Left renal cortex interstitium (tissue), 4 donors: ENCODE measurements at regions not wholly inside any gene's neighbourhood (a gene's known extent, or its start where the extent isn't known, plus 50 kb on each side); places are given as distances from the start of the nearest gene placed in this dataset.
"Not testable (repeated sequence)": the region's sequence is repeated elsewhere in the genome, so short reads cannot be mapped to it uniquely, and the experiment has no call there.

ENCODE experiments used
- DNase-seq, 4 donors: peaks; one replicate each; pipeline ENCODE4 v3.0.0-alpha.2; 2013; ENCODE audit warnings: low read depth in 4 of 4, low spot score in 2 of 4, missing footprints in 1 of 4

DNA sequence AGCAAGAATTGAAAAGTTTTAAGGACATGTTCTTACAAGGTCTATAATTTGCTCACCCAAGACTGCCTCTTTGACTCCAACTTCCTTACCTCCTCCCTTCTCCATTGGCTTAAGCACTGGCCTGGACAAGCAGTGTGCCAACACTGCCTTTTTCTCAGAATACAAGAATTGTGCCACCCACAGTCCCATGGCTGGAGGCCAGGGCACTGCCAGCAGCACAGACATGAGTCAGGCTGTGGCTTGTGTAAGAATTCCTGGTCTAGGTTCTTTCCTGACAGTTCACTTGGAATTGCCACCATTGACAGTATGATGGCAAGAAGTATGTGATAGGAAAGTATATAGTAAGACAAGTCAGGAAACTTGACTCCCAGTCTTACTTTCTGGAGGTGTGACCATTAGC, 202.7 kb upstream of the MARCKS start:
- DNase-seq: no peak

DNA sequence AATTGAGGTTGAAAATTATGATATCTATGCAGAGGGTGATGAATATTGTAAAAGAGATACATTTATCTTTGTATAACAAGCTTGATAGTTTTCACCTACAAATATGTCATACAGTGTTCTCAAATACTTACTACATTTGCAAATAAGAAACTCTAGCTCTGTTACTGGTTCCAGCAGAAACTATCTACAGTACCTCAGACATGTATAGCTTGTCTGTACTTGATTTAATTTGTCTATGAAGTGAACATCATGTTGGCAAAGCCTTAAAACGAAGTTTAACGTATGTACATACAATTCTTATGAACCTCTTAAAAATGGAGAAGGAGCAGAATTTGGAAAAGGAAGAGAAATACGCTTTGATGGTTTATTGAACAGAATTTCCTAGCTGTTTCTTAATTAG, 201.4 kb upstream of the MARCKS start:
- no peak for DNase-seq

DNA sequence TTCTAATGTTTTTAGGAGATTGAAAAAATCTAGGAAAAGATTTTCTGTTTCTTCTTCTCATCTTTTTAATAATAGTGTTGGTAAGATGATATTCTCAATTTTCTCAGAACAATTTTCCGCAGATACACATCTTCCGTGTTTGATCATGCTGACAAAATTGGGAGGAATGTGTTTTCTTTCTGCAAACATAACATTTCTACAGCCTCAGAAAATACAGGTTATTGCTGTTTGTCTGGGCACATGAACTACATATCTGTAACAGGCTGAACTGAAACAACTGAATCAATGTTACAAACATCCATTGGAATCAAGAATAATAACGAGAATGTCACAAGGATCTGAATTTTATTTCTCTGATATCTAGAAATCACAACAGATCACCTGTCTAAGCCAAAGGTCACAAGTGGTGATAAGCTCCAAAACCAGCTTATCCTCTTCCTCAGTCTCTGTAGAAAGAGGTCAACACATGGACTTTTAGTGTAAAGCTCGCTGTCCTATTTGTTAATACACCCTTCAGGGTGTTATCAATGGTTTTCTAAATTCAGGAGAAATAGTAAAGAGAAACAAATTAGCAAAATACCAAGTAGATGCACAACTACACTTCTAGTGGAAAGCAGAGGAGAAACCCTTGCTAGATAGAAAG, 197.3 kb upstream of the MARCKS start:
- no peak for DNase-seq

DNA sequence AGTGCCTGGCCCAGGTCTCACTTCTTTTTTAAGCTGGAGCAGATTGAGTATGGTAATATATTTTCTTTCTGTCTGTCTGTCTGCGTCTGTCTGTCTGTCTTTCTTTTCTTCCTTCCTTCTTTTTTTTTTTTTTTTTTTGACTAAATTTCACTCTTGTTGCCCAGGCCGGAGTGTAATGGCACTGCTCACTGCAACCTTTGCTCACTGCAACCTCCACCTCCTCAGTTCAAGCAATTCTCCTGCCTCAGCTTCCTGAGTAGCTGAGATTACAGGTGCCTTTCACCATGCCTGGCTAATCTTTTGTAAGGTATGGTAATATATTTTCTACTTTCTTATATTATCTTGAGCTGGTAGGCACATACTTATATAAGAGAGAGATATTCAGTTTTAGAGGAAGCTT, 196.3 kb upstream of the MARCKS start:
- DNase-seq: no peak

DNA sequence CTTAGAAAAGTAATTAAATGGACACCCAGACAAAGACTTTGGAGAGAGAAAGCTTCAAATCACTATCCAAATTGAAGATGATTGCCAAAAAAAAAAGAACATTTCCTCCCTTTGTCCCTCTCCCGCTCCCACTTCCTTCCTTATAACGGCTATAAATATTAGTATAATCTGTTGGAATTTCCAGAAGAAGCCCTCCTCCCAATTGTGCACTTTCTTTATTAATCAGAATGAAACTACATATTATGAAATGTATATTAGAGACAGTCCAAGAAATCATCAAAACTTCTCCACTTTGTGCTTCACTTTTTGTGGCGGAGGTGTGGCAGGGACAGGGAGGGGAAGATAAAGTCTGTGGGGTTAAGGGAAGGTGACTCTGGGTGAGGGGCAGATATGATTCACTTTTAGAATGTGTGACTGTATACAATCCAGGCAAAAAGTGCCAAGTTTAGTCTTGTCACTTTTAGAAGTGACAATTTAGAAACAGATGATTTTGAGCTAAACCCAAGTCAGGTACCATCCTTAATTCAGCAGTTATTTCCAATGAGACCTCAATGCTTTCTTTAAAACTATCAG, 195.0 kb upstream of the MARCKS start:
- DNase-seq: no peak

DNA sequence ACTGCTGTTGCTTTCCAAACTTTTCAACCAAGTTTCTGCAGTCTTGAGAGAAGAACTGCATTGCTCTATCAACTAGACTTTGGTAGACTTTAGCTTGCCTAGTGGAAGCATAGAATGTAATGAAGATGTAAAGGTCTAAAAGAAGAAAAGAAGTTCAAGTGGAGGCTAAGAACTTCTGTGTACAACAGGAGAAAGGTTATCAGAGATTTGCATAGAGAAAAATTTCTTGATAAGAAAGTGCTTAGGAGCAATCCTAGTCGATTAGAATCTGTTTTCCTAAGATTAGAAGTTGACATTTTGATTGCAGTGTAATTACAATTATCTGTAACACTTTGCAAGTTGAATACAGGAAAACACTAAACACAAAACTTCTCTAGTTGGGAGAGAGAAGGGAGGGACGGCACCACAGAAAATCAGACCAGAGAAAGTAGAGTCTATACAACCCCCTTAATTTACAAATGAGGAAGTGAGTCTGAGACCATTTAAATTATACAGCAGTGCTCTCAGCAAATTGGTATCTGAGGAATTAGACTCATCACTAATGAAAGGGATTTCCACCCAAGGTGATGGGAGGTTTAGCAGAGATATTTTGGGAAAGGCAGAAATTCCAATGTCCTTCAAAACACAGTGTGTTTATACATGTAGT, 194.3 kb upstream of the MARCKS start:
- DNase-seq: no peak

DNA sequence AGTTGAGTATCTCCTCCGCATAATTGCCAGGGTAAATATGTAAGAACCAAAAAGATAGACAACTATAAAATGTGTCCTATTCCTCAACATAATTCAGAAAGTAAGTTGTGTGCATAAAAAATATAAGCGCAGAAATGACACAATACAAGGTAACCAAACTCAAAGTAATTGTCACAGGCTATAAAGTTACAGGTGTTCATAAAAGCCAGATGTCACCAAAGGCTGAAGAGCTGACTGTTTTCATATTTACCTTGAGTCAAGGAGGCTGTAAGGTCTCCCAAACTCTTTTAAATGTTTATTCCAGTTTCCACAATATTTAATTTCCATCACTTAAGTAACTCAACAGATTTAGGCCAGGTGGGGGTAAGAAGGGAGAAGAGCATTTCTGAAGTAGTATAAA, 192.2 kb upstream of the MARCKS start:
- DNase-seq: no peak

DNA sequence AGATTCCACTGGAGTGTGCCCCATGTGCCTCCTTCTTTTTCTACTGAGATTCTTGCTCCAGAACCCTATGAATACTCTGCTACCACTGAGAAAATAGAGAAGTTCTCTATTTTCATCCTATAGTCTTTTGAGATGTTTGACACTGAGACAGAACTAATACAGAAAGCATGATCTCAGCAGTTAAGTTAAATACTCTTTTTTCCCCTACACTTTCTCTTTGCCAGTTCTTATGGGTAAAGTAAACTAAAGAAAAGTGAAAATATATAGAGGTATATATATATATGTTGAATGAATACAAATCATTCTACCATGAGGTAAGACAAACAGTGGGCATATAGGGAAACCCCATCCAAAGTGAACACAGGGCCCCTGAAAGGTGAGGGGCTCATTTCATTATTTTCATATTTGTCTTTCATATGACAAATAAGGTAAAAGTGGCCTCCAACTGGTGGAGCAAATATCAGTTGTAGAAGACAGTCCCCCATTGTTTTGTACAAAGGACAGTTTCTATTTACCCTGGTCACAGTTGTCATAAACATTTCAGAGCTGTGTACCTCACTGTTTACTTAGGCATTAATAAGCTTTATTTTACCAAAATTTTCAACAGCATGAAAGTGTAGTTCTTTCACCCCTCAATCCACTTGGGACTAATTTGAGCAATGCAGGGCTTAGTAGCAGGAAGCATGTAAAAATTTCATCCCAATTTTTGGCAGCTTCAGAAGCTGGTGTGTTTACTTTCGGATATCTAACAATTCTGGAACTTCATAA, 188.3 kb upstream of the MARCKS start:
- no peak for DNase-seq

DNA sequence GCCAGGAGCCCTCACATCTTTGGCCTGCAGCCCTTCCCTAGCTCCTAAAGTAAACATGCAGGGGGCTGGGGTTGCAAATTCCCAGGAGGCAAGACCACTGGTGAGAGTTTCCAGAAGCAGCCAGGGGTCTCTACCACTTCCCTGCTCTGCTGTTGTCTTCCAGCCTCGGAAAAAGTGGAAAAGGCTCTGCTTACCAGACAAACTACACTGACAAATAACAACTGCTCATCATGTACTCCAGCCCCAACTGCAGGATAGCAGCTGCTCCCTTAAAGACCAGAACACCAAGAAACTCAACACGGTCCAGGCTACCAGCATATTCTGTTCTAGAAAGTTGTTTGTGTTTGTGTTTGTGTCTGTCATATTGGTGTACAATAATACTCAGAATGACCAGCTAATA, 187.5 kb upstream of the MARCKS start:
- no peak for DNase-seq

DNA sequence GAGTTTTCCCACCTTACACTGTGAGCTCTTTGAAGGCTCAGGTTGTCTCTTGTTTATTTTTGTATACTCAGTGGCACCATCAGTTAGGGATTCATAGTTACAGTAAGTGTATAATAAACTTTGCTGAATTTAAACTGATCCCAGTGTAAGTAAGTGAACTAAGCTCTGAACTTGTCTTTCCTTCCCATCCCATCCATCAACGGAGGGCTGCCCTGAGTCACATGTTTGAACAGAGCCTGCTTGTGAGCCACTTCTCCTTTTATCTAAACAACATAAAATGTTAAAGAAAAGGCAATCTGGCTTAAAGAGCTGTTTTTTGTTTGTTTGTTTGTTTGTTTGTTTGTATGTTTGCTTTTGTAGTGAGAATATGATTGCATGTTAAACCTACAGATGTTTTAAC, 185.7 kb upstream of the MARCKS start:
- DNase-seq: no peak

DNA sequence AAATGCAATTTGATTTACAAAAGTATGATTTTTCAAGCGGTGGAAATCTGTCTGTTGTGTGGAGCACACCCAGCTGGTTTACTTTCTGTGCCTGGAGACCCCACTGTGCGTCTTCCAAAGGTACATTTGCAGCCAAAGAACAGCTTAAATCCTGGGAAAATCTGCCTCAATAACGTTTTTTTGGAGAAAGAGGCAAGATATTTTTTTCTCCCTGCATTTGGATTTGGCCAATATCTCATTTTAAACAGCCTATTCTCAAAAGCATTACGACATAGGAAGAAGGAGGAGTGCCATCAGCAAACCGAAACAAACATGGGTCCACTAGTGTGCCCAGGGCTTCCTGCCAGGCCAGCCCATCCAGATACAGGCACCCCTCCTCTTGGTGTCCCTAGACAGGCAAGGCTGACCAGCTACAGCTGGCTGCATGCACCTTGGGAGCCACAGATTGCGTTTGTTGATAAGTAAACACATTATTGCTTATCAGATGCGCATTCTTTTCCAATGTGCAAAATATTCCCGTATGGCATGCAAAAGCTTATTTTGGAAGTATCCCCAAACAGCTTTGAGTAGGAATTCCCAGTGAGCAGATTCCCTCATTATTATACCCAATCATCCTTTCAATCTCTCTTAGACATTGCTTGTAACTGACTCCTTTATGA, 184.5 kb upstream of the MARCKS start:
- DNase-seq: no peak

DNA sequence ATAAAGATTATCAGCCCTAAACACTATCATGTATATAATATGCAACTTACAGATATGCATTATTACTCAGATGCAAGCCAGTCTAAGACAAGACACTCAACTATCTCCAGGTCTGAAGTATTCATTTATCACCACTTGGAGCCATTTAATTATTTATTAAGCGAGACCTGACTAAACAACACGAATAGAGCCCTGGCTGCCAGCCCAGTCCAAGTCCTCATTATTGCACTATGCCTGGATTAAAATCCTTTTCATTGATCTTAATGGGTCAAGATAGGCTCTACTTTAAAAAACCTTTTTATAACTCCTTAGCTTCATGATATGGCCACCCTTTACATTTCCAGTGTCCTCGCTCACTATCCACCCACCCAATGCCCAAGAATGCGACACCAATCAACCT, 183.1 kb upstream of the MARCKS start:
- no peak for DNase-seq

DNA sequence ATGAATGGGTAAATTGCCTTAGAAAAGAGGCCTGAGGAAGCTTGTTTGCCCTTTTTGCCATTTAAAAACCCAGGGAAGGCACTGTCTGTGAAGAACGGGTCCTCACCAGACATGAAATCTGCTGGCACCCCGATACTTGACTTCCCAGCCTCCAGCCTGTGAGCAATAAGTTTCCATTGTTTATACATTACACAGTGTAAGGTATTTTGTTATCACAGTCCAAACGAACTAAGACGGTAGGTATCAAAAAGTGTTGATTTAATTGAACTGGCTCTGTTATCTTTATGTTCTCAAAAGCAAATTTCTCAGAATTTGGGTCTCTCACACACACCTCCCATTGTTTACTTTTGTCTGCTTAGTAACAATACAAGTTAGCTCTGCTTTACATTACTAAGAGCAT, 181.1 kb upstream of the MARCKS start:
- no peak for DNase-seq

DNA sequence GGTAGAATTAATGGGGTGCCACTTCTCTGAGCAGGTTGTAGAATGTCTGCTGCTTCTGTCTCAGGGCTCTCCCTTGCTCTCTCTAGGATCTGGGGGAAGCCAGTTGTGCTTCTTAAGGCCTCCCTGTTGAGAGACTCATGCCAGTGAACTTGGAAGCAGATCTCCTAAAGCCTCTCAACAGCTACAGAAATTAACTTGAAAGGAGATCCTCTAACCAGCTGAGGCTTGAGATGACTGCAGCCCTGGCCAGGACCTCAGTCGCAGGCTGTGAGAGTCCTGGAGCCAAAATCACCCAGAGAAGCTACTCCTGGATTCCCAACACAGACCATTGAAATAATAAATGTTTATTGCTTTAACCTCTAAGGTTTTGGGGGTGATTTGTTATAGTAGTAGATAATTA, 180.2 kb upstream of the MARCKS start:
- DNase-seq: no peak

DNA sequence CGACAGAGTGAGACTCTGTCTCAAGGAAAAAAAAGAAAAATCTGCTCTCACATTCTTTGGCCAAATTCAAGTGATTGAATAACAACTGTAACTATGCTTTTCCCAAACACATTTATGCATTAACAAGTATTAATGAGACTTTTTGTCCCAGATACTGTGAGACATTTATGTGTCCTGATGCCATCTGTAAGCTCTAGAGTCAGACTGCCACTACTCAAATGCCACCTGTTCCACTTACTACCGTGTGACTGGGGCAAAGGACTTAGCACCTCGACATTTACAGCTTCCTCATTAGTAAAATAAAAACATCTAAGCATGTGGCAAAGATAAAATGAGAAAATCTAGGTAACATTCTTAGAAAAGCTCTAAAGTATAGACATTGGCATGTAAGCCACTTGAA, 178.1 kb upstream of the MARCKS start:
- no peak for DNase-seq

DNA sequence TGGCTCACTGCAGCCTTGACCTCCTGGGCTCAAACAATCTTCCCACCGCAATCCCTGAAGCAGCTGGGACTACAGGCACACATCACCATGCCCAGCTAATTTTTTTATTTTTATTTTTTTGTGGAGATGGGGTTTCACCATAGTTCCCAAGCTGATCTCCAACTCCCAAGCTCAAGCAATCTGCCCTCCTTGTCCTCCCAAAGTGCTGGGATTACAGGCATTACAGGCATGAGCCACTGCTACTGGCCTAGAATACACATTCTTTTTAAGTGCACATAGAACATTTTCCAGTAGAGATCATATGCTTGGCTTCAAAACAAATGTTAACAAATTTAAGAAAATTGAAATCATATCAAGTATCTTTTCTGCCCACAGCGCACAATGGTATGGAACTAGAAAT, 176.8 kb upstream of the MARCKS start:
- DNase-seq: no peak

DNA sequence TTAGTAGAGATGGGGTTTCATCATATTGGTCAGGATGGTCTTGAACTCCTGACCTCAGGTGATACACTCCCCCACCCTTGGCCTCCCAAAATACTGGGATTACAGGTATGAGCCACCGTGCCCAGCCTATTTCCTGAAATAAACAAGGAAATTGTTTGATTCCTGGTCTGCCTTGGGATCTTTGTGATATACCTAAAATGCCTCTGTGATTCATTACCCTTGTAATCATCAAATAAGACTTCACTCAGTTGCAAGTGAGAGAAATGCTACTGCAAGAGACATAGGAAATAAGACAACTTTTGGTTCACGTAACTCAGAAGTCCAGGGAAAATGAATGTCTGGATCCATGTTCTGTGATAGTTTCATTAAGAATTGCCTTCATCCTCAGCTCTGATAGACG, 173.2 kb upstream of the MARCKS start:
- no peak for DNase-seq

DNA sequence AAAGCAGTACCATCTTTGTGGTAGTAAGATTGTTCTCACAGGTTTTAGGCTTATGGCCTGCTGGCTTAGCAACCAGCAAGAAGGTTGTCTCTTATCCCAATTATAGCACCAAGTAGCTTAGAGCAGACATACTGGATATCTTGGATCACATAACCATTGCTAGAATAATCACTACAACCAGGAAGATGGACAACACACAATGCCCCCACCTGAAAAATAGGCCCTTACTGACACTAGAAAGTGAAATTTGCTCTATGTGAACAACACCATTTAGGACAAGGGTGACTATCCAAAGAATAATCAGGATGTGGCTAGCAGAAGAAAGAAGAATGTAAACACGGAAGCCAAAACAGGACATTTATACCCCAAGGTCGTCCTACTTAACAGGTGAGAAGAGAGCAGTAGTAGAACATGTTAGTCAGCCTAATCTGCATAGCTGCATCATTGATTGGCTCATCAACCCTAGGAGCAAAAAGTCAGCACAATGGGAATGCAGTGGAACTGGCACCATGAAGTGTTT, 172.7 kb upstream of the MARCKS start:
- no peak for DNase-seq

DNA sequence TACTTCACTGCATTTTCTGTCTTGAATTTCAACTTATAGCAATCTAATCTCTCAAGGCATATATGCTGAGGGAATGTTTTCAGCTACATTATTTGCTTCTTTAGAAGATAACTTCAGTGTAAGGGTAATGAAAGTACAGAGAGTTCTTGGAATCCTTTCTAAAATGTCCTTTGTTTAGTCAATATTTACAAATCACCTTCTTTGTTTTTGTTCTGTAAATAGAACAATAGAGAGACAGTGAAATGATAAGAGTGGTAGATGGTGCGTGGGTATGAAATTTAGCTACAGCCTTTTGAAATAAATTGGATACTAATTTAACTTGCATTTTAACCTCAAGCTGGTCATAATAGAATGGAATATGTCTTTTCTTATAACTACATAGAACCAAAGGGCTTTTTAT, 171.1 kb upstream of the MARCKS start:
- no peak for DNase-seq

DNA sequence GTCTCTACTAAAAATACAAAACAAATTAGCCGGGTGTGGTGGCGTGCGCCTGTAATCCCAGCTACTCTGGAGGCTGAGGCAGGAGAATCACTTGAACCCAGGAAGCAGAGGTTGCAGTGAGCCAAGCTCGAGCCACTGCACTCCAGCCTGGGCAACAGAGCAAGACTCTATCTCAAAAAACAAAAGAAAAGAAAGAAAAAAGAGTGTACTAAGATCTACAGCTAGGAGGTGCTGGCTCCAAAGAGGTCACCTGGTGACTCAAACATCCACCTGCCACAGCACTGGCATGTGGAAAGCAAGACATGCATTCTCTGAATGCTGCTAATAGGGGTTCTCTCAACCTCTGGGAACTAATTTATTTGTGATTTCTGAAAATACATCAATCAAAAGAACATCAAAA, 167.5 kb upstream of the MARCKS start:
- DNase-seq: not testable (repeated sequence)
